GM12878 (cell line): ENCODE measurements at regions not wholly inside any gene's neighbourhood (a gene's known extent, or its start where the extent isn't known, plus 50 kb on each side); places are given as distances from the start of the nearest gene placed in this dataset.

Experiments
- MXI1 ChIP-seq: fragments of 150-350 bp; IDR thresholded peaks from 2 replicates; pipeline ENCODE4 v1.6.1; 2011; ENCODE audit warnings: low read depth, mild to moderate bottlenecking, inconsistent platforms, low read length, improper control_type of control experiment
- TF ChIP-seq, protein P1 (sequence below), 3 experiments: IDR thresholded peaks in 2 of 3; conservative IDR thresholded peaks in 1 of 3; 2 replicates each; pipeline ENCODE4 v1.5.1; 2011; ENCODE audit warnings: low read depth in 3 of 3, low read length in 3 of 3, mild to moderate bottlenecking in 3 of 3, control low read depth in 2 of 3, moderate library complexity in 2 of 3, inconsistent platforms in 1 of 3, mixed read lengths in 1 of 3; ENCODE audit not compliant: control insufficient read depth in 2 of 3, insufficient read depth in 1 of 3; ENCODE audit errors: extremely low read depth in 1 of 3

- TF ChIP-seq, protein P1, sequence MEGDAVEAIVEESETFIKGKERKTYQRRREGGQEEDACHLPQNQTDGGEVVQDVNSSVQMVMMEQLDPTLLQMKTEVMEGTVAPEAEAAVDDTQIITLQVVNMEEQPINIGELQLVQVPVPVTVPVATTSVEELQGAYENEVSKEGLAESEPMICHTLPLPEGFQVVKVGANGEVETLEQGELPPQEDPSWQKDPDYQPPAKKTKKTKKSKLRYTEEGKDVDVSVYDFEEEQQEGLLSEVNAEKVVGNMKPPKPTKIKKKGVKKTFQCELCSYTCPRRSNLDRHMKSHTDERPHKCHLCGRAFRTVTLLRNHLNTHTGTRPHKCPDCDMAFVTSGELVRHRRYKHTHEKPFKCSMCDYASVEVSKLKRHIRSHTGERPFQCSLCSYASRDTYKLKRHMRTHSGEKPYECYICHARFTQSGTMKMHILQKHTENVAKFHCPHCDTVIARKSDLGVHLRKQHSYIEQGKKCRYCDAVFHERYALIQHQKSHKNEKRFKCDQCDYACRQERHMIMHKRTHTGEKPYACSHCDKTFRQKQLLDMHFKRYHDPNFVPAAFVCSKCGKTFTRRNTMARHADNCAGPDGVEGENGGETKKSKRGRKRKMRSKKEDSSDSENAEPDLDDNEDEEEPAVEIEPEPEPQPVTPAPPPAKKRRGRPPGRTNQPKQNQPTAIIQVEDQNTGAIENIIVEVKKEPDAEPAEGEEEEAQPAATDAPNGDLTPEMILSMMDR (IDR thresholded peaks at IDR 0.05 in 2 of 3, conservative IDR thresholded peaks at IDR 0.05 in 1 of 3; ENCODE audit: control insufficient read depth in 2 of 3, extremely low read depth in 1 of 3, insufficient read depth in 1 of 3, low read depth in 3 of 3, low read length in 3 of 3), result no peak
- no peak for TF ChIP-seq MXI1
These were observed 1394.3 kb downstream of the TBC1D22A start for GRCh38 chr22:48156603-48157355.
